GM23338 (cell line): ENCODE measurements at regions not wholly inside any gene's neighbourhood (a gene's known extent, or its start where the extent isn't known, plus 50 kb on each side); places are given as distances from the start of the nearest gene placed in this dataset.

Experiments used
- CREB1 ChIP-seq: fragments of 250-450 bp; sonication (Bioruptor Pico); IDR thresholded peaks from 2 replicates; pipeline ENCODE4 v1.5.0; 2020; ENCODE audit warnings: low read depth, mild to moderate bottlenecking, moderate library complexity
- CTCF ChIP-seq, 2 experiments: fragments of 200-600 bp in 1 of 2; sonication (generic) in 1 of 2; conservative IDR thresholded peaks; 2 replicates each; pipeline versions ENCODE4 v1.5.1 to v1.6.1; 2016 to 2017; ENCODE audit warnings: antibody characterized with exemption in 2 of 2, low read depth in 2 of 2, mild to moderate bottlenecking in 2 of 2, moderate library complexity in 1 of 2
- EZH2 ChIP-seq: fragments of 200-600 bp; sonication (generic); IDR thresholded peaks from one replicate; pipeline ENCODE4 v1.8.0; 2017; ENCODE audit warnings: antibody characterized with exemption, mild to moderate bottlenecking, low read depth; ENCODE audit not compliant: unreplicated experiment
- NANOG ChIP-seq: IDR thresholded peaks from 2 replicates; pipeline ENCODE4 v1.6.1; 2016; ENCODE audit warnings: antibody characterized with exemption, borderline replicate concordance
- POLR2AphosphoS5 ChIP-seq: IDR thresholded peaks from 2 replicates; pipeline ENCODE4 v1.6.1; 2016; ENCODE audit warnings: antibody characterized with exemption, low read depth

- TF ChIP-seq POLR2AphosphoS5, result no peak
- no peak for TF ChIP-seq CTCF (conservative IDR thresholded peaks at IDR 0.05; ENCODE audit: low read depth in 2 of 2)
- no peak for TF ChIP-seq NANOG
- no peak for TF ChIP-seq CREB1 (CRISPR knock-in tag)
- TF ChIP-seq EZH2, result no peak
Measured at GRCh38 chr11:81241672-81242275, 1491.9 kb downstream of the FAM181B start.
